ENCODE measurements at regions not wholly inside any gene's neighbourhood (a gene's known extent, or its start where the extent isn't known, plus 50 kb on each side); places are given as distances from the start of the nearest gene placed in this dataset.

GRCh38 chr1:221442056-221442455 lies 299.8 kb downstream of the DUSP10 start:
- in situ Hi-C loops (cut with MboI; ENCODE audit: low sequenced_read_pairs) = loop anchor here (25.0 kb wide), 1 partner anchor 630 kb away; no protein-coding TSS in a partner anchor

GRCh38 chr1:221444346-221444745 lies 297.5 kb downstream of the DUSP10 start:
- in situ Hi-C loops (cut with MboI; ENCODE audit: low sequenced_read_pairs) = loop anchor here (25.0 kb wide), 1 partner anchor 632 kb away; no protein-coding TSS in a partner anchor

DNA sequence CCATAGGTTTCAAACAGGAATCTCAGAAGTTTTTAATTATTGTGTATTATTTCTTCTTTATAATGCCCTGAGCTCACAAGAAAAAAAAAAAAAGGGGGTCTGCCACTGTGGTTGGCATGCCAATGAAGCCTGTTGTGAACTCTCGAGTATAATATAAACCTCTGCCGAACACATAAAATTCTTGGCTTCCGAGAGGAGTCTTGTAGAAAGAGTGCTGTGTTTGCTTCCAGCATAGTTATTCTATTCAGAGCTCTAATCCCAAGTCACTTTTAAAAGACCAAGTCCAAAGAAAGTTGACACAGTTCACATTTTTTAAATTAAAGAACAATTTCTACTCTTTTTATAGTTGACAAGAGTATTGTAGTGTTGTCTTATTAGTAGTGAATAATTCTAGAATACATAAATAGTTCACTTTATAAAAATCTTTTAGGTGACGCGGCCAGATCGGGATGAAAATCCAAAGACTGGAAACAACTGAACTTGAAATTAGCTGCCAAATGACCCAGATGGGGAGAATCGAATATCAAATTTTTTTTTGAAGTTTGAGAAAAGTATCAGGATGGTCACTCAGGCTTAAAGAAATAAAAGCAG lies 293.2 kb downstream of the DUSP10 start:
- in situ Hi-C loops (cut with MboI; ENCODE audit: low sequenced_read_pairs) = loop anchor here (25.0 kb wide), 1 partner anchor 636 kb away; no protein-coding TSS in a partner anchor

GRCh38 chr1:221449194-221449593 lies 292.7 kb downstream of the DUSP10 start:
- in situ Hi-C loops (cut with MboI; ENCODE audit: low sequenced_read_pairs) = loop anchor here (25.0 kb wide), 1 partner anchor 637 kb away; no protein-coding TSS in a partner anchor

GRCh38 chr1:221449801-221450470 lies 292.0 kb downstream of the DUSP10 start:
- in situ Hi-C loops (cut with MboI; ENCODE audit: low sequenced_read_pairs) = loop anchor here (25.0 kb wide), 1 partner anchor 638 kb away; no protein-coding TSS in a partner anchor

GRCh38 chr1:221451741-221452140 lies 290.1 kb downstream of the DUSP10 start:
- in situ Hi-C loops (cut with MboI; ENCODE audit: low sequenced_read_pairs) = no loop called here

- in situ Hi-C loops (cut with MboI; ENCODE audit: low sequenced_read_pairs) = no loop called here
Measured at GRCh38 chr1:221454096-221454495, 287.8 kb downstream of the DUSP10 start.

DNA sequence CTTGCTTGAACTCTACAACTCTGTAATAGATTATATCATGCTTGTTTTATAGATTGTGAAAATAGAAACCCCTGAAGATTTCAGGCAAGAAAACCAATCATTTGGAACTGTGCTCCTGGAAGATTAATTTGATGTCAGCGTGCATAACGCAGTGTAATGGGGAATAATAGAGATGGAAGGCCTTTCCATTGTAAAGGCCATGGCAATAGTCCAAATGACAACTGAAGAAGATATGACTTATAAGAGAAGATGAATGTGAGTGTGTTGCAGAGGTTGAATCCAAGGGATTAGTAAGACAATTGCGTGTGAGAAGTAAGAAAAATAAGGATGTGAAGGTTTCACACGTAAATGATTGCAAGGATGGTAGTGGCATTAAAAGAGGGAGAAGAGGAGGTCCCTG lies 285.0 kb downstream of the DUSP10 start:
- in situ Hi-C loops (cut with MboI; ENCODE audit: low sequenced_read_pairs) = no loop called here

GRCh38 chr1:221457685-221458446 lies 284.0 kb downstream of the DUSP10 start:
- in situ Hi-C loops (cut with MboI; ENCODE audit: low sequenced_read_pairs) = no loop called here

DNA sequence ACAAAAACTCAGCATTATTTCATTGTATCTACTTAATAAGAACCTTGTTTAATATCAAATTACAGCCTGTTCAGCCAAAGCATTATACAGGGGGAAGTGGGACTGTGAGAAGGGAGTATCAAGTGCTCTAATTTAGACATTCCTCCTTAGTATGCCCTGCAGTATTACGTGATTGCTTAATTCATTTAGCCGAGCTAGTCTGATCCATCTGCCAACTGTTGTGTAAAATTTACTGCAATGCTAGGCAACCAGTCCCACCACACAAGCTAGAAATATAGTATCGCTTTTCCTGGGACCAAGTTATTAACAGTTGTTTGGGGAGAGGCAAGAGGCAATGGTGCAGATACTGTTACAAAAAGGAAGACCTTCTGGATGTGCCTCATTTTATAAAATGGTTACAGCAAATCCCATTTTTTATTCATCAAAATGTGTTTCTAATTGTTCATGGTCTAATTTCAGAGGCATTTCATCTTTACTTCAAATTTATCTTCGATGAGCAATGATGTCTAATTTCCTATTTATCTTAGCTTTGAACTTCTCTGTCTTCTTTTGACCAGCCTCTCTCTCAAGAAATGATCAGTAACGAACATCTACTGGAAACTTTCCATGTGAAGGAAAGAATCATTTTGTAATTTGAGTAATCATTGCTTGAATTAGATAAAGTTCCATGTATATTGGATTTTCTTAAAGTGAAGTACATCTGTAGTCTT lies 283.3 kb downstream of the DUSP10 start:
- in situ Hi-C loops (cut with MboI; ENCODE audit: low sequenced_read_pairs) = no loop called here

- in situ Hi-C loops (cut with MboI; ENCODE audit: low sequenced_read_pairs) = no loop called here
Measured at GRCh38 chr1:221459558-221459957, 282.3 kb downstream of the DUSP10 start.

DNA sequence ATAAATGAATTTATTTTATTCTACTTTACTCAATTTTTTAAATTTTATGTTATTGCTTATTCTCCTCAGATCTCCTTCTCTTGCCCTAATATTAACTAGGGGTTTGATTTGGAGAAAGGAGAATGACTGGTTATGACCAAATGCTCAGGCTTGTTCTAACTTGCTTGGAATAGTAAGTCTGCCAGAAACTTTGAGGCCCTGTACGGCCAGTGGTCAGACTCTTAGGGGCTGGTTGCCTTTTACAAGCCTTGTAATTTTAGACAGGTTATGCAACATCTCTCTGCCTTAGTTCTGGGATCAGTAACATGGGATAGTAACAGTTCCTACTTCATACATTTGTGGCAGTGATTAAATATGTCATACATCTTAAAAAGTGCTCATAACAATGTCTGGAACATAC lies 279.5 kb downstream of the DUSP10 start:
- in situ Hi-C loops (cut with MboI; ENCODE audit: low sequenced_read_pairs) = no loop called here

DNA sequence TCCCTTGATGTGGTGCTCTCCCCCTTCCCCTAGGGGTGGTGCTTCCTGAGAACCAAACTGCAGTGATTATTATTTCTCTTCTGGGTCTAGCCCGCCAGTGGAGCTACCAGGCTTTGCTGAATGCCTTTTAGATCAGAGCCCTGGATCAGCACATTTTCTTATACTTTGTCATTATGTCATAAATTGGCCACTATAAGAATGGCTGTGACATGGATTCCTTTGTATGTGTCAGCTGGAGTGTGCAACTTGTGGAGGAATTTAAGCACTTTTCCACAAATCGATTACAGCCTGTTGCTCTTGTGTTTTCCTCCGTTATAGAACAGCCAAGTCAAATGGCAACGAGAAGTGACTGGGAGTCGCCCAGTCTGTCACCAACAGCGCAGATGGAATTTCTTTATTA lies 273.3 kb downstream of the DUSP10 start:
- in situ Hi-C loops (cut with MboI; ENCODE audit: low sequenced_read_pairs) = no loop called here

GRCh38 chr1:221469476-221469875 lies 272.4 kb downstream of the DUSP10 start:
- in situ Hi-C loops (cut with MboI; ENCODE audit: low sequenced_read_pairs) = no loop called here

- in situ Hi-C loops (cut with MboI; ENCODE audit: low sequenced_read_pairs) = no loop called here
Measured at GRCh38 chr1:221470000-221470698, 271.7 kb downstream of the DUSP10 start.

GRCh38 chr1:221473411-221473810 lies 268.5 kb downstream of the DUSP10 start:
- in situ Hi-C loops (cut with MboI; ENCODE audit: low sequenced_read_pairs) = no loop called here

- in situ Hi-C loops (cut with MboI; ENCODE audit: low sequenced_read_pairs) = no loop called here
Measured at GRCh38 chr1:221477252-221477651, 264.6 kb downstream of the DUSP10 start.

- in situ Hi-C loops (cut with MboI; ENCODE audit: low sequenced_read_pairs) = no loop called here
Measured at GRCh38 chr1:221478050-221478949, 263.6 kb downstream of the DUSP10 start.

GRCh38 chr1:221487781-221488524 lies 253.9 kb downstream of the DUSP10 start:
- in situ Hi-C loops (cut with MboI; ENCODE audit: low sequenced_read_pairs) = no loop called here
